ENCODE measurements at regions not wholly inside any gene's neighbourhood (a gene's known extent, or its start where the extent isn't known, plus 50 kb on each side); places are given as distances from the start of the nearest gene placed in this dataset.
"Not testable (repeated sequence)": the region's sequence is repeated elsewhere in the genome, so short reads cannot be mapped to it uniquely, and the experiment has no call there.

DNA sequence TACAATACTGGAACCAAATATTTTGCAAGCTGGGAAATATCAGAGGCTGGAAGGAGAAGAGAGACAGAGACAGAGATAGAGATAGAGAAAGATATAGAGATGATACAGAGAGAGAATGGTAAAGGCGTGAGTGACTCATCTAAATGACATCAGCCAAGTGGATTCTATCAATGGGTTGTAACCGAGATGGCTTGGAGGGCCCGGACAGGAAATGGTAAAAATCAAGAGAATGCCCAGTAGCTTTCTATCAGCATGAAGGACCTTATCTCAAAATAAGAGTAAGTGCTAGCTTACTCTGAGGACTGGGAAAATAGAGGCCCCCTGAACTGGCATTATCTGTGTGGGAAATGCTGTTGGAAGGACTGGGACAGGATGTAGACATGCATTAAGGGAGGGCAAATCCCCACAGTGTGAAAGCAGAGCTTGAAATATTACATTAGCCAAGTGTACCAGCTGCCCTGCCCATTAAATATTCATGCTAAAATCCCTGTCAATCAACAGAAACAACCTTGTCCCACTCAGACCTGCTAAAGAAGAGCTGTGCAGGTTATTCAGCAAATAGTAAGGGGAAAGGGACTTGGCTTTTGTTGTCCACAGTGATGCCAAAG is 76.6 kb upstream of the ZNF644 start:
- no peak for DNase-seq (ENCODE audit: low spot score)

DNA sequence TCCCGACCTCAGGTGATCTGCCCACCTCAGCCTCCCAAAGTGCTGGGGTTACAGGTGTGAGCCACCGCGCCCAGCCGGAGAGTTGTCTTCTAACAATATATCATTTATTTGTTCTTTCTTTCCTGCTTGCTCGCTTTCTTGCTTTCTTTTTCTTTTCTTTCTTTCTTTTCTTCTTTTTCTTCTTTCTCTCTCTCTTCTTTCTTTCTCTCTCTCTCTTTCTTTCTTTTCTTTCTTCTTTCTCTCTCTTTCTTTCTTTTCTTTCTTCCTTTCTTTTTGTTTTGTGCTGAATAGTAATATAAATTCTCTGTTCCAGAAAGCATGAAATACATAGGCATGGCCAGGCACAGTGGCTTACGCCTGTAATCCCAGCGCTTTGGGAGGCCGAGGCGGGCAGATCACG is 73.5 kb upstream of the ZNF644 start:
- DNase-seq (ENCODE audit: low spot score) = not testable (repeated sequence)

DNA sequence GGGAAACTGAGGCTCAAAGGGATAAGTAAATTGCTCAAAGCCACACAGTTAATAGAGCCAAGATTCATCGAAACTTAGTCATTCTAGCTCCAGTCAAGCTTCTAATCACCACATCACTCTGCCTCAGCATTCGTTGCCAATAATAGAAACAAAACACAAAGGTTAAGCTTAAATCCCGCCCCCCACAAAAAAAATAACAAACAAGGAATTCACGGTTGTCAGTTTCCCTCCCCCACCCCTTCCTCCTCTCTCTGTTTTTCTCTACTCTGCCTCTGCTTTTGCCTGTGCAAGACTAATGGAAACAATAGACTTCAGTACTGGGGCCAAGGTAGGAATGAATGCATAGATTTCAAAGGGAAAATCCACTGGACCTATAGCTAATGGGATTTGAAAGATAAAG is 70.7 kb upstream of the ZNF644 start:
- no peak for DNase-seq (ENCODE audit: low spot score)

DNA sequence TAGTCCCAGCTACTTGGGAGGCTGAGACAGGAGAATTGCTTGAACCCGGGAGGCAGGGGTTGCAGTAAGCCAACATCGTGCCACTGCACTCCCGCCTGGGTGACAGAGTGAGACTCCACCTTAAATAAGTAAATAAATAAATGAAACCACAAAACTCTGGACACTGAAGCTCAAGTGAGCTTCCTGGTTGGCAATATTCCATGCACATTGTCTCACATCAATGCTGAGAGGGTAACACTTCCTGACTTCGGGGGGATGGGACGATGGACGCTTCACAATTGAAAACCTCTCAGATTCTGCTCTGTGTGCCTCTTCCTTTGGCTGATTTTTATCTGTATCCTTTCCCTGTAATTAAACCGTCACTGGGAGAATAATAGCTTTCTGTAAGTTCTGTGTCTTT is 70.0 kb upstream of the ZNF644 start:
- DNase-seq (ENCODE audit: low spot score) = no peak

DNA sequence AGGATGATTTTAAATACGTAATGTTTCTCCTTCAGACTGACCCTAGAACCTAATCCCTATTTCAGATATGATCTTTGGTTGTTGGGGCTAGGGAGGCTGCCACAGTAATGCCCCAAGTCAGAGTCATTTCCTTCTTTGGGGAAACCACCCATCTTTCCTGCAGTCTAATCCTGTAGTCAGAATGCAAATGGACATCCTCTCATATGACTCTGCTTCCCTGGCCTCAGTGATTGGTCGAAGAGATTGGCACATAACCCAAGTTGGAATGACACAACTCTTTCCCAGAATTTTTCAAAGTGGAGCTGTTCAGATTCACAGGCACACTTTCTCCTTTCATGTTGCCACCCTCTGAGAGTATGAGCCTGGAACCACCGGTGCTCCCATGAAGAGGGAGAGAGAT is 58.8 kb upstream of the ZNF644 start:
- no peak for DNase-seq (ENCODE audit: low spot score)

DNA sequence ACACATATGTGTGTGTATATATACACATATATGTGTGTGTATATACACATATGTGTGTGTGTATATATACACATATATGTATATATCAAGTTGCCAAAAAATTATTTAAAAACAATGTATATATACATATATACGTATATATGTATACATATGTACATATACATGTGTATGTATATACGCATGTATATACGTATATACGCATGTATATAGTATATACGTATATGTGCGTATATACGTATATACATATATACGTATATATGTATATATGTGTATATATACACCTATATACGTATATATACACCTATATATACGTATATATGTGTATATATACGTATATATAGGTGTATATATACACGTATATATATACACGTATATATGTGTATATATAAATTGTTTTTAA is 57.0 kb upstream of the ZNF644 start:
- no peak for DNase-seq (ENCODE audit: low spot score)

DNA sequence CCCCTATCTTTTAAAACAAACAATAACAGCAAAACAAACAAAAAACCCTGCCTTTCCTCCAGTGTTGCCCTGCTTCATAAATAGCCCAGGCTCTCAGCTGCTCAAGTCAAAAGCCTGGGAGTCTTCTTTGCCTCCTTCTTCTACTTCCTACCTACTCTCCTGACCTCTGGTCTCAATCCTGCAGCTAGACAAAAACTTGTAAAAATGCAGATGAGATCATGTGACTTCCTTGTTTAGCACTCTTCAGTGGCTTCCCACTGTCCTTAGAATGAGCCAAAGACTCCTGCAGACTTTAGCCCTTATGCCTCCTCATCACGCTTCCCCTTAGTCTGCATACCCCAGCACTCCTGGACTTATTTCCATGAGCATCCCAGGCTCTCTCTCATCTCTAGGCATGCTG is 55.0 kb upstream of the ZNF644 start:
- DNase-seq (ENCODE audit: low spot score) = no peak

DNA sequence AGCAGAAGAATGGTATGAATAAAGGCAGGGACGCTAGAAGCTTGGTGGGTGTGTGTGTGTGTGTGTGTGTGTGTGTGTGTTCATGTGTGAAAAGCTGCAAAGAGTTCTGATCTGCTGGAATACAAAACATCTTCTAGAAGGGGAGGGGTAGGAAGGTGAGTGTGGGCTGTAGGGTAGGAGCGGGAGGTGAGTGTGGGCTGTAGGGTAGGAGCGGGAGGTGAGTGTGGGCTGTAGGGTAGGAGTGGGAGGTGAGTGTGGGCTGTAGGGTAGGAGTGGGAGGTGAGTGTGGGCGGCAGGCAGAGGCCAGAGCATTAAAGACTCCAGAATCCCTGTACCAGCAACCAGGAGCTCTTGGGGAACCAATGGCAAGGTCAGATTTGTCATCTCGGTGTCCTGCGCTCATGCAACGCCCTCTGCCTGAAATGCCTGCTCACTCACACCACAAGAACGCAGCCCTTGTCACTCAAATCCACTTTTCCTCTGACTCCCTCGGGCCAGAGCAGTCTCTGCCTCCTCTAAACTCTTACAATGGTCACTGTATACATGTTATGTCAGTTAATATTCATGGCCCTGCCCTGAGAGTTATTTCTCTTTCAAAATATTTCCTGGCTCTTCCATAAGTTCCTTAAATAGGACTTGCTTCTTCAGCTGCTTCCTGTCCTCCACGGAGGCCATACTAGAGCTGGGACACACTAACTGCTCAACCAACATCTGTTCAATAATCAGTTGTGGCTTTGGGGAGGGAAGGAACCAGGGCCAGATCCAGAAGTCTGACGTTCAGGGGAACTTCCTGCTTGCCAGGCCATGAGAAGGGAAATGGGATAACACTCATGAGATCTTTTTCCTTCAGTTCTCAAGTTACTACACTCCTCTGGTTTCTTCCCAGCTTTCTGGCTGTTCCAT is 53.6 kb upstream of the ZNF644 start:
- DNase-seq (ENCODE audit: low spot score) = no peak

DNA sequence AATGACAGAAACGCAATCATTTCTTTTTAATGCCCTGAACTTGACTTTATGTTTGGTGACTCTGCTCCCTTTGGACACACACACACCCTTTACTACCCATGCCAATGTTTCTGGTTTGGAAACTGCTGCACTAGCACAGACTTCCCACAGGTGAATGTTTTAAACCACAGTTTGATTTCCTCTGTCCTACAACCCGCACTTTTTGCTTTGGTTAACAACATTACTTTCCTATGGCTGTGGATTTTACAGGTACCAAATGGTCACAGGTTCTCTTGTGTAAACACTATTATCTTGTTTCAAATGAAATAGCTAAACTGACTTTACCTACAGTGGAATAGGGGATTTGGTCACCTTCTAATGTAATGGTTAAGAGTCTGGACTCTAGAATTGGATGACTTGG is 51.5 kb upstream of the ZNF644 start:
- no peak for DNase-seq (ENCODE audit: low spot score)

DNA sequence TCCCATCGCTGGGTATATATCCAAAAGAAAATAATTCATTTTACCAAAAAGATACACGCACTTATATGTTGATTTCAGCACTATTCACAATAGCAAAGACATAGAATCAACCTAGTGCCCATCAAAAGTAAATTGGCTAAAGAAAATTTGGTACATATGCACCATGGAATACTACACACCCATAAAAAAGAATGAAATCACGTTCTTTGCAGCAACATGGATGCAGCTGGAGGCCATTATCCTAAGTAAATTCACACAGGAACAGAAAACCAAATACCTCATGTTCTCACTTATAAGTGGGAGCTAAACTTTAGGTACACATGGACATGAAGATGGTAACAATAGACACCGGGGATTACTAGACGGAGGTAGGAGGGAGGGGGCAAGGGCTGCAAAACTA is 50.0 kb upstream of the ZNF644 start:
- no peak for DNase-seq (ENCODE audit: low spot score)

Data from globus pallidus (tissue), 1 donor.